Vagina (tissue), 2 donors: ENCODE measurements at regions not wholly inside any gene's neighbourhood (a gene's known extent, or its start where the extent isn't known, plus 50 kb on each side); places are given as distances from the start of the nearest gene placed in this dataset.

Experiments
- DNase-seq, 2 donors: peaks; one replicate each; pipeline ENCODE4 v3.0.0-alpha.2; 2017; ENCODE audit errors: extremely low spot score in 2 of 2
- H3K27ac ChIP-seq: fragments of 200-600 bp; sonication (generic); one replicate; pipeline ENCODE4 v1.5.1; 2019
- H3K27me3 ChIP-seq: fragments of 200-600 bp; sonication (generic); one replicate; pipeline ENCODE4 v1.5.1; 2019
- H3K36me3 ChIP-seq, 2 donors: fragments of 200-600 bp; sonication (generic); one replicate each; pipeline ENCODE4 v1.5.1; 2017 to 2019
- H3K4me1 ChIP-seq: fragments of 200-600 bp; sonication (generic); one replicate; pipeline ENCODE4 v1.5.1; 2019
- H3K4me3 ChIP-seq, 2 donors: fragments of 200-600 bp; sonication (generic); 1 replicate in 1 of 2; 2 replicates in 1 of 2; pipeline ENCODE4 v1.5.1; 2016 to 2019
- H3K9me3 ChIP-seq: fragments of 200-600 bp; sonication (generic); one replicate; pipeline ENCODE4 v1.5.1; 2019
- CTCF ChIP-seq, 3 experiments: fragments of 450-650 bp in 2 of 3; fragments of 200-600 bp in 1 of 3; sonication (generic) in 1 of 3; IDR thresholded peaks; one replicate each; pipeline ENCODE4 v1.5.1; 2017 to 2019; ENCODE audit warnings: antibody characterized with exemption in 3 of 3, mild to moderate bottlenecking in 2 of 3, moderate library complexity in 2 of 3
- POLR2A ChIP-seq, 2 donors: fragments of 450-650 bp; IDR thresholded peaks; one replicate each; pipeline ENCODE4 v1.6.1; 2017; ENCODE audit warnings: antibody characterized with exemption in 2 of 2, mild to moderate bottlenecking in 2 of 2, moderate library complexity in 2 of 2
- POLR2AphosphoS5 ChIP-seq, 2 donors: sonication (generic); formaldehyde crosslinking; IDR thresholded peaks; one replicate each; pipeline ENCODE4 v1.9.0; 2017; ENCODE audit warnings: antibody characterized with exemption in 2 of 2, mild to moderate bottlenecking in 2 of 2, low read depth in 1 of 2; ENCODE audit not compliant: insufficient read depth in 1 of 2
- intact Hi-C: fragments of 100-400 bp; cut with DNase I; formaldehyde crosslinking; loops from one replicate; pipeline ENCODE4 v1.15.1; 2023

- no peaks in the 10 kb centered on the region for H3K9me3 ChIP-seq
Measured at GRCh38 chr16:49081086-49081485, 200.6 kb downstream of the CBLN1 start.

GRCh38 chr16:49078571-49078970 is 203.1 kb downstream of the CBLN1 start:
- no peak for TF ChIP-seq CTCF (IDR thresholded peaks at IDR 0.05)
- TF ChIP-seq POLR2A (IDR thresholded peaks at IDR 0.05): no peak
- TF ChIP-seq POLR2AphosphoS5 (IDR thresholded peaks at IDR 0.05; ENCODE audit: insufficient read depth in 1 of 2, low read depth in 1 of 2): no peak
- no peaks in the 10 kb centered on the region for H3K9me3 ChIP-seq
- no peaks in the 10 kb centered on the region for H3K36me3 ChIP-seq
- H3K27me3 ChIP-seq: no peaks in the 10 kb centered on the region
- intact Hi-C loops: no loop called here
- no peak overlapping the region for H3K27ac ChIP-seq
- DNase-seq: peak in 1 of 2 donors; percentile 65
- no peaks in the 10 kb centered on the region for H3K4me1 ChIP-seq
- H3K4me3 ChIP-seq: no peak overlapping the region

More at GRCh38 chr16:49081086-49081485, 200.6 kb downstream of the CBLN1 start:
- TF ChIP-seq POLR2AphosphoS5 (IDR thresholded peaks at IDR 0.05; ENCODE audit: insufficient read depth in 1 of 2, low read depth in 1 of 2) (no peak), CTCF (IDR thresholded peaks at IDR 0.05) (no peak)
- Histone ChIP-seq H3K4me3 (no peak overlapping the region), H3K27ac (no peak overlapping the region), H3K36me3 (no peaks in the 10 kb centered on the region), H3K4me1 (no peaks in the 10 kb centered on the region), H3K27me3 (no peaks in the 10 kb centered on the region)
- intact Hi-C loops: no loop called here
- DNase-seq: no peak

- no peak for TF ChIP-seq POLR2A (IDR thresholded peaks at IDR 0.05)
- TF ChIP-seq POLR2AphosphoS5 (IDR thresholded peaks at IDR 0.05; ENCODE audit: insufficient read depth in 1 of 2, low read depth in 1 of 2): no peak
- no peak for TF ChIP-seq CTCF (IDR thresholded peaks at IDR 0.05)
- H3K9me3 ChIP-seq: no peaks in the 10 kb centered on the region
- no peak for DNase-seq
- H3K4me3 ChIP-seq: no peak overlapping the region
- H3K27ac ChIP-seq: no peak overlapping the region
- H3K4me1 ChIP-seq: no peaks in the 10 kb centered on the region
- H3K36me3 ChIP-seq: no peaks in the 10 kb centered on the region
- H3K27me3 ChIP-seq: no peaks in the 10 kb centered on the region
- intact Hi-C loops: no loop called here
Measured at GRCh38 chr16:49078104-49078503, 203.5 kb downstream of the CBLN1 start.

DNA sequence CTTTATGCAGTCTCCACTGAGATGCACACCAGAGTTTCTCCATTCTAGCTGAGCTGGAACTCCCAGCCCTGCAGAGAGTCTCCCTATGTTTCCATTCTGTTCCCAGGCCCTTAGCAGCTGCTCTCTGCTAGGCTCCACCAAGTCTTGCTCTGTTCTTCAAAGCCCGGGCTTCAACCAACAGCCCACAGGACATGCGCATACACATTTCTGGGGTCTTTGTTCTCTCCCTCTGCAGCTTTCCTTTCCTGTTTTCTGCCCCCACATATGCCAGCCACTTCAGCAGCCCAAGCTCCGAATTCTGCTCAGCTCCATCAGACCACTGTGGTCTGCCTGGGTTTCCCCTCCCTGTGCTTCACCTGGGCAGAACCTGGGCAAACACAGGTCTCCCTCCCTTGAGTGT is 205.9 kb downstream of the CBLN1 start:
- Histone ChIP-seq H3K36me3 (no peaks in the 10 kb centered on the region), H3K27me3 (no peaks in the 10 kb centered on the region), H3K27ac (no peak overlapping the region), H3K9me3 (no peaks in the 10 kb centered on the region), H3K4me1 (no peaks in the 10 kb centered on the region), H3K4me3 (no peak overlapping the region)
- intact Hi-C loops: no loop called here
- DNase-seq: peak in 1 of 2 donors; percentile 60
- TF ChIP-seq POLR2AphosphoS5 (IDR thresholded peaks at IDR 0.05; ENCODE audit: insufficient read depth in 1 of 2, low read depth in 1 of 2): no peak
- TF ChIP-seq CTCF (IDR thresholded peaks at IDR 0.05): no peak
- no peak for TF ChIP-seq POLR2A (IDR thresholded peaks at IDR 0.05)

DNA sequence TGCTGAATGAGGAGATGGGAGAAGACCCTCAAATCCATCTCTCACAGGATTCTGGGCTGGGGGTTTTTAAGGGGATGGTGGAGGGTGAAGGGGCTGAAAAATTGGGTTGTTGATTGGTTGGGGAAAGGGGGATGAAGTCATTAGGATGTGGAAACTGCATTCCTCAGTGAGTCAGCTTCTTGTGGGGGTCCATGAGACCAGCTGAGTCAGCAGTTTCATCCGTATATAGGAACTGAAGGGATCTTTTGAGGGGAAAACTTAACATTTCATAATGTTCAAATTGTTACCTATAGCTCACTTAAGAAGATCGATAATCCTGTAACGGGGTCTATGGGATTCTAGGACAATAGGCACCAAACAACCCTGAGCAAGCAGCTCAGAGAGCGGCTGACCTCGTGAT is 213.4 kb downstream of the CBLN1 start:
- no peaks in the 10 kb centered on the region for H3K27me3 ChIP-seq
- H3K27ac ChIP-seq: no peak overlapping the region
- H3K4me3 ChIP-seq: no peak overlapping the region
- intact Hi-C loops: no loop called here
- H3K36me3 ChIP-seq: no peaks in the 10 kb centered on the region
- peak in 1 of 2 donors; percentile 8 for DNase-seq
- no peaks in the 10 kb centered on the region for H3K9me3 ChIP-seq
- no peaks in the 10 kb centered on the region for H3K4me1 ChIP-seq
- TF ChIP-seq POLR2A (IDR thresholded peaks at IDR 0.05) (no peak), POLR2AphosphoS5 (IDR thresholded peaks at IDR 0.05; ENCODE audit: insufficient read depth in 1 of 2, low read depth in 1 of 2) (no peak), CTCF (IDR thresholded peaks at IDR 0.05) (no peak)
